ENCODE measurements at regions not wholly inside any gene's neighbourhood (a gene's known extent, or its start where the extent isn't known, plus 50 kb on each side); places are given as distances from the start of the nearest gene placed in this dataset.

DNA sequence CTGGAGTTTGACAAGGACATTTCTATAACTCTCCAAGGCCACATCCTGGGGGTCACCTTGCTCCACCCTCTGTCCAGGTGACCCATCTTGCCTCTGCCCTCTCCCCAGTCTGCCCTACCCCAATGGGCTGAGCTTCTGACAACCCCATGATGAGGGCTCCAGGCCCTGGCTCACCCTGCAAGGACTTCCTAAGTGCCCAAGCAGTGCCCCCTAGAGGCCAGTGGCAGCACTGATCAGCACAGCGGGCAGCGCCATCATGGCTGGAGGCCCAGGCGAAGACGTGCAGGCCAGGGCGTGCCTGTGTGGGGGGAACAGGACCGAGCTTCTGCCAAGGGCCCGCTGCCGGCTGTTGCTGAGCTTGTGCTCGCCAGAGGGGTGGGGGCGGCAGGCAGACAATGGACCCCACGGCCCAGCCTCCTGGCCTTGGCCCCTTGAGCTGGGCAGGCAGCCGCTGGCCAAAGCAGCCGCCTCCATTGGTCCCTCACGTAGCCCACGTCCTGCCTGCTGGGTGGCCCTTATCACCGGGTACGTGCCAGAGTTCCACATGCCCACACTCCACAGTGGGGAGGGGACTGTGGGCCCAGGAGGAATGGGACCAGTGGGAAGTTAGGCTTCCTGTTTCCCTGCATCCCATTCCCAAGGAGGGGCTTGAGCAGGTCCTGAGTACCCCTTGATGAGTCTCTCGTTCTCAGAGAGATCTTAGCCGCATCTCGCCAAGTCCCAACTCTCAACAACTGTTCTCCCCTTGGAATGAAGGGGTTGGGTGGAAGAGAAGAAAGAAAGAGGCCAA is 64.3 kb downstream of the MRPL14 start:
- ChIA-PET POLR2A (no interaction called here), CTCF (interaction anchor here (0.7 to 4.9 kb wide), 15 partner anchors 10 to 371 kb away, joined by 3 to 39 read pairs (median 4); partner anchors contain the start of gene VEGFA)
- peak; percentile 56 for DNase-seq
- no peak for ATAC-seq
- no peak overlapping the region for H3K4me3 Mint-ChIP-seq
- peaks cover 1% of the 10 kb centered on the region for H3K27me3 Mint-ChIP-seq (ENCODE audit: low read depth)
- no peaks in the 10 kb centered on the region for H3K36me3 Mint-ChIP-seq (ENCODE audit: low read depth)
- H3K9me3 Mint-ChIP-seq (ENCODE audit: insufficient read depth): no peaks in the 10 kb centered on the region
- no peak overlapping the region for H3K27ac Mint-ChIP-seq
- H3K4me1 Mint-ChIP-seq (ENCODE audit: low read depth): peaks cover 25% of the 10 kb centered on the region

DNA sequence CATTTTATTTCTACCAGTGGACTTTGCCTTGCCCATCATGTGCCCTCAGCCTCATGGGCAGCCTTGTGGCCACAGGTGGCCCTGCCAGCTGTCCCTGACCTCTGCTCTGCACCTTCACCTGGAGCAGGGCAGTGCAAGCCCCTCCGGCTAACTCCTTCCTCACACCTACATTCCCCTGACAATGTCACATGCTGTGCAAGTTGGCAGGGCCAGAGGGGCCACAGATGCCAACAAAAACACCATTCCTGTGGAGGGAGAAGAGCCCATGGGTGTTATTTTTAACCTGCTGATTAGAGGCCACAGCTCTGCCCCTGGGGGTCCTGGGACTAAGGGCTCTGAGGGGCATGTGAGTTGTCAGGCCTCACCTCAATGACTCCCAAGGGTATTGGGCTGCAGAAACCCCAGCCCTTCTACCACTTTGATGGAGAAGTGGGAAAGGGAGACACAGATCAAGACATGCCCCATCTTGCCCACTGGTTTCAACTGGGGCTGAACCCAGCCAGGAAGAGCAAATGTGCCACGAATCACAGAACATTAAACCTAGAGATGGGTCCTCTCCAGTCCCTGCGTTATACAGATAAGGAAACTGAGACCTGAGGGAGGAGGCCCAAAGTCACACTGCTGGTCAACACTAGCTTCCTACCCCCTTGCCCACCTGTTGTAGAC is 65.0 kb downstream of the MRPL14 start:
- no peak for DNase-seq
- no peaks in the 10 kb centered on the region for H3K9me3 Mint-ChIP-seq (ENCODE audit: insufficient read depth)
- ChIA-PET POLR2A (no interaction called here), CTCF (interaction anchor here (0.7 to 4.9 kb wide), 13 partner anchors 9 to 370 kb away, joined by 3 to 39 read pairs (median 4); partner anchors contain the start of gene VEGFA)
- H3K4me1 Mint-ChIP-seq (ENCODE audit: low read depth): peaks cover 27% of the 10 kb centered on the region
- H3K27ac Mint-ChIP-seq: no peak overlapping the region
- peaks cover 6% of the 10 kb centered on the region for H3K27me3 Mint-ChIP-seq (ENCODE audit: low read depth)
- H3K4me3 Mint-ChIP-seq: no peak overlapping the region
- no peaks in the 10 kb centered on the region for H3K36me3 Mint-ChIP-seq (ENCODE audit: low read depth)
- ATAC-seq: no peak

DNA sequence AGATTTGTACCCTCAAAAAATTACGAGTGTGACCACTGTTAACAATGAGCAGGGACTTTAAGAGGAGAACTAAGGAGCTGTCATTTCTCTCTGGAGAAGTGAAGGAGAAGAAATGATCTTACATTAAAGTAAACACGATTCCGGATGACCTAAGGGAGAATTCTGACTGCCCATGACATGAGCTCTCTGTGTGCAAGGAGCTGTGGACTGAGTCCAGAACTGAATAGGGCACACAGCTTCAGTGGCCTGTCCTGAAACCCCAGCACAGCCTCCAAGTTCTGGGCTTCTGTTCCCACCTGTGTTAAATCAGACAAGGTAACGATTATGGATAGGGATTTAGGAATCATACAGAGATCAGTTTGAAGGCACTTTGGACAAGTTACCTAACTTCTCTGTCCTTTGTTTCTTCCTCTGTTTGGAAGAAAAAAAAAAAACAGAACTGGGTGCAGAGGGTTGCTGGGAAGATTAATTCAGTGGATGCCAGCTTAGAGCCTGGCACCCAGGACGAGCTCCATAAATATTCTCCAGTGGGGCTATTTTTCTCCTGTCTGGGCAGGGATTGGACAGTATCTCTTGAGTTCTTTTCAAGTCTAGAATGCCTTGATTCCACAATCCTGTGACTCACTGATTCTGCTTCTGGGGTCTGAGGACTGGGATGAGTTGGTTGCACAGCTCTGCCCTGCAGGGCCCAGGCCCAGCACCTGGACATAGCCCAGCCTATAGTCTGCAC is 65.7 kb downstream of the MRPL14 start:
- ATAC-seq (no peak), DNase-seq (no peak)
- ChIA-PET POLR2A (no interaction called here), CTCF (interaction anchor here (1.1 to 4.9 kb wide), 3 partner anchors 12 to 288 kb away, joined by 4 to 39 read pairs (median 5); no protein-coding TSS in a partner anchor)
- Mint-ChIP-seq H3K27ac (no peak overlapping the region), H3K9me3 (ENCODE audit: insufficient read depth) (no peaks in the 10 kb centered on the region), H3K4me3 (no peak overlapping the region), H3K36me3 (ENCODE audit: low read depth) (no peaks in the 10 kb centered on the region), H3K4me1 (ENCODE audit: low read depth) (peaks cover 27% of the 10 kb centered on the region), H3K27me3 (ENCODE audit: low read depth) (peaks cover 6% of the 10 kb centered on the region)

DNA sequence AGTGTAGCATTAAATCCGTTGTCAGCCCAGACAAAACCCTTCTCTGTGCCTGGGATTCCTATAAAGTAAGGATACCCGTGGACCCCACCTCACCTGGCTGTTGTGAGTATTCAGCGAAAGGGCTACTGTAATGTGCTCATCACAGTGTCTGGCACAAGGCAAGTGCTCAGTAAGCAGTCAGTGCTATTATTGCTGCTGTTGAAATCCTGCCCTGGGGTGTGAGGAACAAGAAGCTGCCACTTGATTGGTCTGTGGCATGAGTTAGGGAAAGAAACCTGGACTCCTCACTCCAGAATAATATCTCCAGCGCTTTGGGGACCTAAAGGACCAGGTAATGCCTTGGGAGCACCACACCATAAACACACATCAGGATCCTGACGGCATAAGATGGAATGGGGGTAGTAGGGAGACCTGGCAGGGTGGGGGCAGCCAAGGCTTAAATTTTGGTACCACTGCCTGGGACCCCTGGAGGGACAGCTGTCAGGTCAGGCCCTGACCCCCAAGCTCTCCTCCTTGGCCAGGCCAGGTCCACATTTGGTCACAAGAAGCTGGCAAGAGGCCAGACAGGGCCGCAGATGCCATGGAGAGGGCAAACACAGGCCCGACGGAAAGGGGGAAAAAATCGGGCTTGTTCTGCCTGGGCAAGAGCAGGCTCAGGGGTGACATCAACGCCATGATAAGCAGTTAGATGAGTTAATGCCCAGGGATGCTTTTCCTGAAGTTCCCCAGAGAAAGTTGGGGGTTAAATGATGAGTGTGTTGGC is 66.5 kb downstream of the MRPL14 start:
- ChIA-PET POLR2A (no interaction called here), CTCF (interaction anchor here (1.9 to 4.9 kb wide), 2 partner anchors 13 to 288 kb away, joined by 4 to 39 read pairs; no protein-coding TSS in a partner anchor)
- H3K36me3 Mint-ChIP-seq (ENCODE audit: low read depth): no peaks in the 10 kb centered on the region
- no peak overlapping the region for H3K4me3 Mint-ChIP-seq
- ATAC-seq: no peak
- H3K4me1 Mint-ChIP-seq (ENCODE audit: low read depth): peaks cover 27% of the 10 kb centered on the region
- peaks cover 6% of the 10 kb centered on the region for H3K27me3 Mint-ChIP-seq (ENCODE audit: low read depth)
- H3K9me3 Mint-ChIP-seq (ENCODE audit: insufficient read depth): no peaks in the 10 kb centered on the region
- no peak overlapping the region for H3K27ac Mint-ChIP-seq
- no peak for DNase-seq

DNA sequence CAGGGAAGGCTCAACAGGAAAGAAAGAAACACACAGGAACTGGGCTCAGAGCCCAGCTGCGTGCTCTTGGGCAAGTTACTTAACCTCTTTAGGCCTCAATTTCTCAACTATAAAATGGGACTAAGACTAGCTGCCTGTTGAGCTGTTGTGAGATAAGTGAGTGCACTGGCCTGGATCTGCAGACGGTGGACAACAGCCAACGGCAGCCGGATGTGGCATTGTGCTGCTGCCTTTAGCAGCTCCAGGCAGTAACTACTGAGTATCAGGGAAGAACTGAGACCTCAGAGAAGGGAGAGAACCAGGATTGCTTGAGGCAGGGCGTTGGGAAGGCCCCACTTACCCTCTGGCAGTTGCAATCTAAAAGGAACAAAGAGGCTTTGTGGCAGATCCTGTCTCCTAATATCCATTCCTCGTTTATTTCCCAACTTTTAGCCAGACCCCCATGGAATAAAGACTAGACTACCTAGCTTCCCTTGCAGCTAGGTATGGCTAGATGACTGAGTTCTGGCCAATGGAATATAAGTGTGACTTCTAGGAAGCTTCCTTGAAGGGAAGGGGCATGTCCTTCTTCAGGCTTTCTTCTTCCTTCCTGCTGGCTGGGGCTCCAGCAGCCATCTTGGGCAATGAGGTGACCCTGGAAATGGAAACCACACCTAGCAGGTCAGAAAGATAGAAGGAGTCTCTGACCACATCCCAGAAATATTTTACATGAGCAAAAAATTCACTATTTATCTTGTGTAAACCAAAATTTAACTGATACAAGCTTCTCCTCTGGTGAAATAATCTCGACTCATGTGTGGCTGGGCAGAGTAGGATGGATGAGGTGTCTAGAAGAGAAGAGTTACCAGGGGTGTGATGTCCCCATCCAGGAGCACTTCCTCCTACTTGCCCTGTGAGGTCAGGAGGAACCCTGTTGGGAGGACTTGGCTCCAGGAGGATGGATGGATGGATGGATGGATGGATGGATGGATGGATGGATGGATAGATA is 67.6 kb downstream of the MRPL14 start:
- peaks cover 24% of the 10 kb centered on the region for H3K4me1 Mint-ChIP-seq (ENCODE audit: low read depth)
- no peak overlapping the region for H3K4me3 Mint-ChIP-seq
- ATAC-seq: no peak
- DNase-seq: no peak
- H3K27ac Mint-ChIP-seq: no peak overlapping the region
- no peaks in the 10 kb centered on the region for H3K9me3 Mint-ChIP-seq (ENCODE audit: insufficient read depth)
- H3K36me3 Mint-ChIP-seq (ENCODE audit: low read depth): no peaks in the 10 kb centered on the region
- H3K27me3 Mint-ChIP-seq (ENCODE audit: low read depth): peaks cover 6% of the 10 kb centered on the region
- POLR2A ChIA-PET: no interaction called here
- CTCF ChIA-PET: interaction anchor here (1.1 to 1.3 kb wide), 2 partner anchors 9 to 16 kb away, joined by 3 to 4 read pairs; no protein-coding TSS in a partner anchor

DNA sequence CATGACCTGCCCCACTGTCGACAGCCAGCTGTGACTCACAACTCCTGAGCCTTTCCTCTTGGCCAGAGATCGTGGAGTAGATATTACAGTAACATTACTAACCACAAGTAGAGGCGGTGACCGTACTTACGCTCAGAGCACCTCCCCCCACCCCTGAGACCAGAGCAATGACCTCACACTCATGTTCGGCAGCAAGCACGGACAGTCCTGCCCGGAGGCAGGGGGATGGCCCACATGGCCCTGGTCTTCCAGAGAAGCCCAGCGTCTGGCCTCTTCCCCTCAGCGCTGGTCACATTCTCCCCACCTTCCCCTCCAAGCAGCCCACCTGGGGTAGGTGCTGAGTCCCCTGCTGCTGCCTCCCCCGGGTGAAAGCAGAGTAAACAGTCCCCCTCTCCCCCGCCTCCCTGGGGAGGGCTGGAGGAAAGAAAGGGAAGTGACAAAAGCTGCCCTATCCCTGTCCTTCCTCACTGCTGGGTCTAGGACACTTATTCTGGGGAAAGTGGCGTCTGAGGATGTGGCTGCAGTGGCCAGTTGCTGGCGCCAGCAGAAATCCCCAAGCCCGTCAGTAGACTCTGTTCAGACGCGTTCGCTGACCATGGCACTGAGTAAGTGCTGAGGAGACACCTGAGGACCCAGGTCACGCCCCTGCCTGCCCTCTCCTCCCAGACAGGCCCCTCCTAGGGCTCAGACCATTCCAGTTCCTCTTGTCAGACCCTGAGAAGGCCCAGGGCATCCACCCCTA is 68.5 kb downstream of the MRPL14 start:
- no peaks in the 10 kb centered on the region for H3K9me3 Mint-ChIP-seq (ENCODE audit: insufficient read depth)
- H3K4me1 Mint-ChIP-seq (ENCODE audit: low read depth): peaks cover 20% of the 10 kb centered on the region
- ChIA-PET CTCF (interaction anchor here (1.3 to 1.5 kb wide), 2 partner anchors 9 to 285 kb away, joined by 4 to 6 read pairs; no protein-coding TSS in a partner anchor), POLR2A (no interaction called here)
- H3K4me3 Mint-ChIP-seq: no peak overlapping the region
- H3K36me3 Mint-ChIP-seq (ENCODE audit: low read depth): no peaks in the 10 kb centered on the region
- DNase-seq (peak; percentile 47), ATAC-seq (peak; percentile 53)
- H3K27ac Mint-ChIP-seq: no peak overlapping the region
- H3K27me3 Mint-ChIP-seq (ENCODE audit: low read depth): peaks cover 6% of the 10 kb centered on the region

DNA sequence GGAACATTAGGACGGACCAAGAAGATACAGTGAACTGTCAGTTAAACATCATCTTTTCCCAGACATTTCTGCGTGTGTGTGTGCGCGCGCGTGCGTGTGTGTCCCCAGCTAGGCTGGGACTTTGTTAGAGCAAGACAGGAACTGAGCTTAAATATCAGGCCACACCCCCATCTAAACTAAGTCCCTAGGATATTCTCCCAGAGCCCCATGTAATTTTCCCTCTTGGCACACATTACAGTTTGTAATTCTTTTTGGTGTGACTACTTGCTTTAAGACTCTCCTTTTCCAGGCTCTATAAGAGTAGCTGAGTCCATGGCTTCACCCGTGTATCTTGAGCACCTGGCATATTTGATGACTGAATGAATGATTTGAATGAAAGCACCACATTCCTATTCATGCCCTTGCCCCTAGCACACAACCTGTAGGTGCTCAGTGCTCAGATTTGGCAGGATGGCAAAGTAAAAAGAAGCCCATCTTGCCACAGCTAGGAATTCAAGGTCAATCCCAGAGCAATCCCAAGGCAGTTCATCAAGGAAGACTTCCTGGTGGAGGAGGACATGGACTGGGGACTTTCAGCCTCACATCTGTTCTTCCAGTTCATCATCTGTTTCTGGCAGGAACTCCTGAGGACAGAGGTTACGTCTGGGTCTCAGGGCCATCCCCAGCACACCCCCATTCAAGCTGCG is 69.2 kb downstream of the MRPL14 start:
- Mint-ChIP-seq H3K27me3 (ENCODE audit: low read depth) (peaks cover 6% of the 10 kb centered on the region), H3K27ac (no peak overlapping the region), H3K36me3 (ENCODE audit: low read depth) (no peaks in the 10 kb centered on the region), H3K4me1 (ENCODE audit: low read depth) (peaks cover 20% of the 10 kb centered on the region), H3K9me3 (ENCODE audit: insufficient read depth) (no peaks in the 10 kb centered on the region), H3K4me3 (no peak overlapping the region)
- ChIA-PET CTCF (interaction anchor here (1.3 to 1.5 kb wide), 2 partner anchors 8 to 284 kb away, joined by 4 to 6 read pairs; no protein-coding TSS in a partner anchor), POLR2A (no interaction called here)
- DNase-seq (no peak), ATAC-seq (no peak)

DNA sequence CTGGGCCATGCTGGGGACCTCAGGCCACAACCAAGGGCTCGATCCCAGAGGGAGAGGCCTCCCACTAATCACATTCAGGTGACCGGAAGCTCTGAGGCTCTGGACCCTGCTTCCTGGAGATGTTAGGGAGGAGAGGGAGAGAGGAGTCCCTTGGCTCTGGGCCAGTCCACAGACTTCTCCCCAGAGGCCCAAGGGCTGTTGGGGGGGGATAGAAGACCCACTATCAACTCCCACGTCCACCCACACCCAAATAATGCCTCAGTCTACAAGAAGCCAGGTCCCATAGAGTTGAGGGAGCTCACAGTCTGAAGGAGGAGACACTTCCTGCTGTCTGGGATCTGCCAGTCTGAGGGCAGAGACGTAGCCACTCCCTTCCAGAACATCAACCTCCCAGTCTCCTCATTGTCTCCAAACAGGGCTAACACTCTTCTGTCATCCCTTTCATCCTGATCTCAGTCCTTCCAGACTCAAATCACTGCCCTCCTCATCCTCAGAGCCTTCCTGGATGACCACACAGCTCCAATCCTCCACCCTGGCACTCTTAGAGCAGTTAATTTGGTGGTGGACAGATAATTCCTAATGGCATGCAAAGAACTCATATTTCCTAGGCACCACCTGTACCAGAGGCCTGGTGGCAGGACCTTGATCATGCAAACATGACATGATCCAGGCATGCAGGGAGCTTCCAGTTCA is 69.9 kb downstream of the MRPL14 start:
- no peak for DNase-seq
- peaks cover 20% of the 10 kb centered on the region for H3K4me1 Mint-ChIP-seq (ENCODE audit: low read depth)

DNA sequence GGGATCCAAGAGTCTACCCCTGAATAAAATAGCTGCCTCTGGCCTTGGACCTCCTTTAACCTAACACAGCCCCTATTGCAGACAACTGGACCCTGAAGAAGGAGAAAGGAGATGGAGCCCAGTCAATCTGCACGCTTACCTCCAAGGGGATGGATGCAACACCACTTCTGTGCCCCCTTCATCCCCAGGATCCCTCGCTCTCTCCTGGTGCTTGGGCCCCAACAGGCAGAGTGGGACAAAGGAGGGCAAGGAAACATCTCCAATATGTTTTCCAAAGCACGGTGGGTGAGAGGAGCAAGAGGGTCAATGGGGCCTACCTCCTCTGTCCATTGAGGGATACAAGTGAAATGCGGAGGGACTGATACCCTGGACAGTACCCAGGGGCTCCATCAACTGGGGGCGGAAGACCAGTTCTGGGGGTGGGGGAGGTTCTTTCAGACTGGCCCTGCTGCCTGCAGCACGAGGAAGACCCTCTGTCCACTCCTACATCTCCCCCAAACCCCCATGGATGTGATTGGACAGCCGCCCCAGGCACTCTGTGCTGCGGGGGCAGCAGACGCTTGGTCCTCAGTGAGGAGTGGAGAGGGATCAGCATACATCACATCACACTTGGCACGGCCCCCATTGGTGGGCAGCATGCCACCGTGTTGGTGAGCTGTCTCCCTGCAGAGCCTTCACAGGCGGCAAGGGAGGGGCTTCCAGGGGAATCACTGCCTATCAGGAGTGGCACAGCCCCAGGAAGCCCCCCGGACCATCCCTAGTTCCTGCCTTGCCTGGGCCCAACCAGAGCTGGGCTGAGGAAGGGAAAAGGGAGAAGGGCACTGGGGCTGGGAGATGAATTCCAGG is 70.6 kb downstream of the MRPL14 start:
- H3K9me3 Mint-ChIP-seq (ENCODE audit: insufficient read depth): no peaks in the 10 kb centered on the region
- CTCF ChIA-PET: no interaction called here
- no peak overlapping the region for H3K4me3 Mint-ChIP-seq
- POLR2A ChIA-PET: no interaction called here
- H3K4me1 Mint-ChIP-seq (ENCODE audit: low read depth): peaks cover 20% of the 10 kb centered on the region
- no peaks in the 10 kb centered on the region for H3K36me3 Mint-ChIP-seq (ENCODE audit: low read depth)
- DNase-seq: no peak
- peaks cover 6% of the 10 kb centered on the region for H3K27me3 Mint-ChIP-seq (ENCODE audit: low read depth)
- ATAC-seq: no peak
- H3K27ac Mint-ChIP-seq: no peak overlapping the region

More for the DNA sequence above, 69.9 kb downstream of the MRPL14 start:
- Mint-ChIP-seq H3K36me3 (ENCODE audit: low read depth) (no peaks in the 10 kb centered on the region), H3K27me3 (ENCODE audit: low read depth) (peaks cover 6% of the 10 kb centered on the region), H3K9me3 (ENCODE audit: insufficient read depth) (no peaks in the 10 kb centered on the region), H3K4me3 (no peak overlapping the region), H3K27ac (no peak overlapping the region)
- ChIA-PET POLR2A (no interaction called here), CTCF (interaction anchor here (1.5 kb wide), 1 partner anchor 284 kb away, joined by 6 read pairs; no protein-coding TSS in a partner anchor)
- no peak for ATAC-seq

Measured in activated CD8-positive, alpha-beta T cell treated with anti-CD3 and anti-CD28 coated beads, Interleukin-2, amount 10 ng/mL, durations not matched to agents 7 days and 5 days (primary cell).